ENCODE measurements at regions not wholly inside any gene's neighbourhood (a gene's known extent, or its start where the extent isn't known, plus 50 kb on each side); places are given as distances from the start of the nearest gene placed in this dataset.

DNA sequence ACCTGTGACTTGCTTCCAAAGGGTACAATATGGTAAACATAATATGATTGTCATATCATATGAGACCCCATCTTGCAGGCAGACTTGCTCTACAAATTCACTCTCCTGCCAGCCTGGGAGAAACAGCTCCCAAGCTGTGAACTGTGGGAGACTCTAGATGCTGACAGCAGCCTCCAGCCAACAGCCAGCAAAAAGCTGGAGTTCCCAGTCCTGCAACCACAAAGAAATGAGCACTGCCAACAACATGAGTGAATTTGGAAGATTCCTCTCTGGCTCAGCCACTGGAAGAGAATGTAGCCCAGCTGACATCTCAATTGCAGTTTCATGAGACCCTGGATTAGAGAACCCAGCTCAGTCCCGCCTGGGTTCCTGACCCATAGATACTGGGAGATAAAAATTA, 145.4 kb downstream of the QDPR start:
- TF ChIP-seq EP300 (IDR thresholded peaks at IDR 0.05; ENCODE audit: borderline replicate concordance in 1 of 2, control insufficient read depth in 1 of 2, low read depth in 2 of 2, low read length in 2 of 2) (no peak), POLR2A (IDR thresholded peaks at IDR 0.05; ENCODE audit: low read depth, low read length) (no peak), RCOR1 (conservative IDR thresholded peaks at IDR 0.05; ENCODE audit: low read depth, low read length) (no peak), EZH2 (IDR thresholded peaks at IDR 0.05; ENCODE audit: borderline replicate concordance, control insufficient read depth, low read depth, low read length) (no peak), ZSCAN29 (IDR thresholded peaks at IDR 0.05) (no peak), FOXM1 (IDR thresholded peaks at IDR 0.05; ENCODE audit: low read depth, low read length) (no peak), BHLHE40 (IDR thresholded peaks at IDR 0.05; ENCODE audit: borderline replicate concordance in 1 of 2, low read depth in 2 of 2, low read length in 1 of 2) (no peak), POLR2AphosphoS2 (IDR thresholded peaks at IDR 0.05; ENCODE audit: low read depth, low read length) (no peak), IKZF1 (conservative IDR thresholded peaks at IDR 0.05) (no peak), TBL1XR1 (IDR thresholded peaks at IDR 0.05; ENCODE audit: low read depth, low read length) (no peak)
- TF ChIP-seq, protein P1, sequence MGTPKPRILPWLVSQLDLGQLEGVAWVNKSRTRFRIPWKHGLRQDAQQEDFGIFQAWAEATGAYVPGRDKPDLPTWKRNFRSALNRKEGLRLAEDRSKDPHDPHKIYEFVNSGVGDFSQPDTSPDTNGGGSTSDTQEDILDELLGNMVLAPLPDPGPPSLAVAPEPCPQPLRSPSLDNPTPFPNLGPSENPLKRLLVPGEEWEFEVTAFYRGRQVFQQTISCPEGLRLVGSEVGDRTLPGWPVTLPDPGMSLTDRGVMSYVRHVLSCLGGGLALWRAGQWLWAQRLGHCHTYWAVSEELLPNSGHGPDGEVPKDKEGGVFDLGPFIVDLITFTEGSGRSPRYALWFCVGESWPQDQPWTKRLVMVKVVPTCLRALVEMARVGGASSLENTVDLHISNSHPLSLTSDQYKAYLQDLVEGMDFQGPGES (IDR thresholded peaks at IDR 0.05), result no peak
- TF ChIP-seq, protein P2, sequence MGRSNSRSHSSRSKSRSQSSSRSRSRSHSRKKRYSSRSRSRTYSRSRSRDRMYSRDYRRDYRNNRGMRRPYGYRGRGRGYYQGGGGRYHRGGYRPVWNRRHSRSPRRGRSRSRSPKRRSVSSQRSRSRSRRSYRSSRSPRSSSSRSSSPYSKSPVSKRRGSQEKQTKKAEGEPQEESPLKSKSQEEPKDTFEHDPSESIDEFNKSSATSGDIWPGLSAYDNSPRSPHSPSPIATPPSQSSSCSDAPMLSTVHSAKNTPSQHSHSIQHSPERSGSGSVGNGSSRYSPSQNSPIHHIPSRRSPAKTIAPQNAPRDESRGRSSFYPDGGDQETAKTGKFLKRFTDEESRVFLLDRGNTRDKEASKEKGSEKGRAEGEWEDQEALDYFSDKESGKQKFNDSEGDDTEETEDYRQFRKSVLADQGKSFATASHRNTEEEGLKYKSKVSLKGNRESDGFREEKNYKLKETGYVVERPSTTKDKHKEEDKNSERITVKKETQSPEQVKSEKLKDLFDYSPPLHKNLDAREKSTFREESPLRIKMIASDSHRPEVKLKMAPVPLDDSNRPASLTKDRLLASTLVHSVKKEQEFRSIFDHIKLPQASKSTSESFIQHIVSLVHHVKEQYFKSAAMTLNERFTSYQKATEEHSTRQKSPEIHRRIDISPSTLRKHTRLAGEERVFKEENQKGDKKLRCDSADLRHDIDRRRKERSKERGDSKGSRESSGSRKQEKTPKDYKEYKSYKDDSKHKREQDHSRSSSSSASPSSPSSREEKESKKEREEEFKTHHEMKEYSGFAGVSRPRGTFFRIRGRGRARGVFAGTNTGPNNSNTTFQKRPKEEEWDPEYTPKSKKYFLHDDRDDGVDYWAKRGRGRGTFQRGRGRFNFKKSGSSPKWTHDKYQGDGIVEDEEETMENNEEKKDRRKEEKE (IDR thresholded peaks at IDR 0.05), result no peak
